HL-60 (cell line): ENCODE measurements at regions not wholly inside any gene's neighbourhood (a gene's known extent, or its start where the extent isn't known, plus 50 kb on each side); places are given as distances from the start of the nearest gene placed in this dataset.

Experiments
- CTCF ChIP-seq: IDR thresholded peaks from one replicate; pipeline ENCODE4 v1.5.1; 2011; ENCODE audit warnings: low read length, control low read depth, inconsistent platforms; ENCODE audit not compliant: insufficient read depth
- POLR2AphosphoS5 ChIP-seq: IDR thresholded peaks from 2 replicates; pipeline ENCODE4 v1.6.1; 2012; ENCODE audit warnings: low read depth
- SPI1 ChIP-seq: IDR thresholded peaks from 2 replicates; pipeline ENCODE4 v1.6.1; 2012; ENCODE audit warnings: low read depth, mild to moderate bottlenecking, borderline replicate concordance
- TF ChIP-seq, protein P1 (sequence below): IDR thresholded peaks from 2 replicates; pipeline ENCODE4 v1.6.1; 2012; ENCODE audit warnings: low read depth; ENCODE audit not compliant: insufficient replicate concordance

GRCh38 chr1:24255226-24255625 is 63.9 kb upstream of the GRHL3 start:
- TF ChIP-seq CTCF (no peak), POLR2AphosphoS5 (no peak), SPI1 (no peak)
- TF ChIP-seq, protein P1, sequence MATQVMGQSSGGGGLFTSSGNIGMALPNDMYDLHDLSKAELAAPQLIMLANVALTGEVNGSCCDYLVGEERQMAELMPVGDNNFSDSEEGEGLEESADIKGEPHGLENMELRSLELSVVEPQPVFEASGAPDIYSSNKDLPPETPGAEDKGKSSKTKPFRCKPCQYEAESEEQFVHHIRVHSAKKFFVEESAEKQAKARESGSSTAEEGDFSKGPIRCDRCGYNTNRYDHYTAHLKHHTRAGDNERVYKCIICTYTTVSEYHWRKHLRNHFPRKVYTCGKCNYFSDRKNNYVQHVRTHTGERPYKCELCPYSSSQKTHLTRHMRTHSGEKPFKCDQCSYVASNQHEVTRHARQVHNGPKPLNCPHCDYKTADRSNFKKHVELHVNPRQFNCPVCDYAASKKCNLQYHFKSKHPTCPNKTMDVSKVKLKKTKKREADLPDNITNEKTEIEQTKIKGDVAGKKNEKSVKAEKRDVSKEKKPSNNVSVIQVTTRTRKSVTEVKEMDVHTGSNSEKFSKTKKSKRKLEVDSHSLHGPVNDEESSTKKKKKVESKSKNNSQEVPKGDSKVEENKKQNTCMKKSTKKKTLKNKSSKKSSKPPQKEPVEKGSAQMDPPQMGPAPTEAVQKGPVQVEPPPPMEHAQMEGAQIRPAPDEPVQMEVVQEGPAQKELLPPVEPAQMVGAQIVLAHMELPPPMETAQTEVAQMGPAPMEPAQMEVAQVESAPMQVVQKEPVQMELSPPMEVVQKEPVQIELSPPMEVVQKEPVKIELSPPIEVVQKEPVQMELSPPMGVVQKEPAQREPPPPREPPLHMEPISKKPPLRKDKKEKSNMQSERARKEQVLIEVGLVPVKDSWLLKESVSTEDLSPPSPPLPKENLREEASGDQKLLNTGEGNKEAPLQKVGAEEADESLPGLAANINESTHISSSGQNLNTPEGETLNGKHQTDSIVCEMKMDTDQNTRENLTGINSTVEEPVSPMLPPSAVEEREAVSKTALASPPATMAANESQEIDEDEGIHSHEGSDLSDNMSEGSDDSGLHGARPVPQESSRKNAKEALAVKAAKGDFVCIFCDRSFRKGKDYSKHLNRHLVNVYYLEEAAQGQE: no peak
